ENCODE measurements at regions not wholly inside any gene's neighbourhood (a gene's known extent, or its start where the extent isn't known, plus 50 kb on each side); places are given as distances from the start of the nearest gene placed in this dataset.

DNA sequence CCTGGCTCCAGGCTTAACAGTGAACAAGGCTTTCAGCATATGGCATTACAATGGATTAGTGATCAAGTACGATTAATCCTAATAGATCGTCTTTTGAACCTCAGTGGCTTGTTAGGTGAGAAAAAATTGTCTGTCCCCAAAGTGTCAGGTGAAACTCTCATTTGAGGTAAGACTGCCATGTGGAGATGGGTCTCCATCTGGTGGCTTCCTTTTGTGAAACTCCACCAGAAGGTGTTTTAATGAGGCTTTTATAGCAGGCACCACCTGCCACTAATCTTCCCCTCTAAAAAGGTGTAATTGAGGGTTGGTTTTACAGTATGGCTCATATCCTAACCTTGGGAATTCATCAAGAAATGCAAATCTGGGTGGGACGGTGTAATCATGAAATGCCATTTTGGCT lies 471.1 kb upstream of the MPDZ start:
- intact Hi-C loops (cut with micrococcal nuclease; ENCODE audit: unreplicated experiment), result no loop called here
- Histone ChIP-seq H3K4me1 (ENCODE audit: insufficient read depth, low read length, poor library complexity, severe bottlenecking) (no peaks in the 10 kb centered on the region), H3K27me3 (replicated peaks; ENCODE audit: insufficient read depth, low read depth, low read length, poor library complexity) (no peaks in the 10 kb centered on the region), H3K36me3 (ENCODE audit: insufficient read depth, low read length, poor library complexity, severe bottlenecking) (no peaks in the 10 kb centered on the region), H3K9me3 (ENCODE audit: low read depth, low read length, poor library complexity, severe bottlenecking) (no peaks in the 10 kb centered on the region), H3K4me3 (ENCODE audit: low read depth, low read length, poor library complexity, severe bottlenecking) (no peak overlapping the region), H3K27ac (ENCODE audit: low read depth, low read length, poor library complexity, severe bottlenecking) (no peak overlapping the region)
- ChIA-PET CTCF (no interaction called here), POLR2A (ENCODE audit: low non-redundant PET) (no interaction called here)
- no peak for TF ChIP-seq EZH2 (IDR thresholded peaks at IDR 0.05; ENCODE audit: borderline replicate concordance, low read depth, low read length, poor library complexity, severe bottlenecking)
- TF ChIP-seq, protein P1, sequence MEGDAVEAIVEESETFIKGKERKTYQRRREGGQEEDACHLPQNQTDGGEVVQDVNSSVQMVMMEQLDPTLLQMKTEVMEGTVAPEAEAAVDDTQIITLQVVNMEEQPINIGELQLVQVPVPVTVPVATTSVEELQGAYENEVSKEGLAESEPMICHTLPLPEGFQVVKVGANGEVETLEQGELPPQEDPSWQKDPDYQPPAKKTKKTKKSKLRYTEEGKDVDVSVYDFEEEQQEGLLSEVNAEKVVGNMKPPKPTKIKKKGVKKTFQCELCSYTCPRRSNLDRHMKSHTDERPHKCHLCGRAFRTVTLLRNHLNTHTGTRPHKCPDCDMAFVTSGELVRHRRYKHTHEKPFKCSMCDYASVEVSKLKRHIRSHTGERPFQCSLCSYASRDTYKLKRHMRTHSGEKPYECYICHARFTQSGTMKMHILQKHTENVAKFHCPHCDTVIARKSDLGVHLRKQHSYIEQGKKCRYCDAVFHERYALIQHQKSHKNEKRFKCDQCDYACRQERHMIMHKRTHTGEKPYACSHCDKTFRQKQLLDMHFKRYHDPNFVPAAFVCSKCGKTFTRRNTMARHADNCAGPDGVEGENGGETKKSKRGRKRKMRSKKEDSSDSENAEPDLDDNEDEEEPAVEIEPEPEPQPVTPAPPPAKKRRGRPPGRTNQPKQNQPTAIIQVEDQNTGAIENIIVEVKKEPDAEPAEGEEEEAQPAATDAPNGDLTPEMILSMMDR (conservative IDR thresholded peaks at IDR 0.05; ENCODE audit: low read depth, low read length), result no peak
- DNase-seq (ENCODE audit: low spot score), result no peak
- BruUV-seq (replicated peaks), result no TSS peak

DNA sequence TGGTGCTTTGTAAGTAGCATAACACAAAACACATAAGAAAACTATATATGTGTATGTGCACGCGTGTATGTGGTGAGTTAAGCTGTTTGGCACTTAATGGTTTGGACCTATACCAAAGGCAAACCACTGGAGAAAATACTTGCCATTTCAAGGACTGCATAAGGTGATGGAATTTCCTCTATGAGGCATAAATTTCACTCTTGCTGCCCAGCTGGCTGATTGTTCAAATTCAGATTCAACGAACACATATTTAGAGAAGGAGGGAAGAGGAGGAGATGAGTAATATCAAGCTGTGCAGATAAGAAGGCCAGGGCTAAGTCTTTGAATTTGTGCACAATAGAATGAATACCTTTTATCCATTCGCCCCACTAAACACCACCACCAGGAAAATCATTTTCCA lies 470.6 kb upstream of the MPDZ start:
- CTCF ChIA-PET, result no interaction called here
- no peak overlapping the region for H3K27ac ChIP-seq (ENCODE audit: low read depth, low read length, poor library complexity, severe bottlenecking)
- POLR2A ChIA-PET (ENCODE audit: low non-redundant PET), result no interaction called here
- H3K36me3 ChIP-seq (ENCODE audit: insufficient read depth, low read length, poor library complexity, severe bottlenecking), result no peaks in the 10 kb centered on the region
- no TSS peak for BruUV-seq (replicated peaks)
- intact Hi-C loops (cut with micrococcal nuclease; ENCODE audit: unreplicated experiment), result no loop called here
- H3K27me3 ChIP-seq (replicated peaks; ENCODE audit: insufficient read depth, low read depth, low read length, poor library complexity), result no peaks in the 10 kb centered on the region
- H3K4me3 ChIP-seq (ENCODE audit: low read depth, low read length, poor library complexity, severe bottlenecking), result no peak overlapping the region
- DNase-seq (ENCODE audit: low spot score), result no peak
- H3K9me3 ChIP-seq (ENCODE audit: low read depth, low read length, poor library complexity, severe bottlenecking), result no peaks in the 10 kb centered on the region
- no peaks in the 10 kb centered on the region for H3K4me1 ChIP-seq (ENCODE audit: insufficient read depth, low read length, poor library complexity, severe bottlenecking)
- TF ChIP-seq EZH2 (IDR thresholded peaks at IDR 0.05; ENCODE audit: borderline replicate concordance, low read depth, low read length, poor library complexity, severe bottlenecking), result no peak
- TF ChIP-seq, protein P1 (conservative IDR thresholded peaks at IDR 0.05; ENCODE audit: low read depth, low read length), result no peak

DNA sequence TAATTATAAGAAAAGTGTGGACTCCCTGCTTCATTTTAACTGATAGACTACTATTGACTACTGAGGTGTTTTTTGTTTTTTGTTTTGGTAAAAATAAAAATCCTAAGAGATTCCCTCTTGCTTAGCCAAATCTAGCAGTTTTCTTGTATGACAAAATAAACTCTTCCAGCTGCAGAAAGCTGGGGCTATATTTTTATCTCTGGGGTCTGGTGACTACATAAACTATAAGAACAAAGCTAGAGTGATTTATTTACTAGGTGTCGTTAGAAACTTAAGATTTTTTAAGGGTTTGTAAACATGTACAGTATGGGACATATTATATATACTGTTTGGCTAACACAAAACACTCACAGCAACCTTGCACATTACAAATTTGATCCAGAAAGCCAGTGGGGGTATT lies 467.4 kb upstream of the MPDZ start:
- POLR2A ChIA-PET (ENCODE audit: low non-redundant PET), result no interaction called here
- no peak overlapping the region for H3K27ac ChIP-seq (ENCODE audit: low read depth, low read length, poor library complexity, severe bottlenecking)
- no peaks in the 10 kb centered on the region for H3K4me1 ChIP-seq (ENCODE audit: insufficient read depth, low read length, poor library complexity, severe bottlenecking)
- H3K9me3 ChIP-seq (ENCODE audit: low read depth, low read length, poor library complexity, severe bottlenecking), result no peaks in the 10 kb centered on the region
- DNase-seq (ENCODE audit: low spot score), result no peak
- intact Hi-C loops (cut with micrococcal nuclease; ENCODE audit: unreplicated experiment), result no loop called here
- no peaks in the 10 kb centered on the region for H3K27me3 ChIP-seq (replicated peaks; ENCODE audit: insufficient read depth, low read depth, low read length, poor library complexity)
- H3K4me3 ChIP-seq (ENCODE audit: low read depth, low read length, poor library complexity, severe bottlenecking), result no peak overlapping the region
- no TSS peak for BruUV-seq (replicated peaks)
- CTCF ChIA-PET, result no interaction called here
- H3K36me3 ChIP-seq (ENCODE audit: insufficient read depth, low read length, poor library complexity, severe bottlenecking), result no peaks in the 10 kb centered on the region
- no peak for TF ChIP-seq EZH2 (IDR thresholded peaks at IDR 0.05; ENCODE audit: borderline replicate concordance, low read depth, low read length, poor library complexity, severe bottlenecking)
- TF ChIP-seq, protein P1 (conservative IDR thresholded peaks at IDR 0.05; ENCODE audit: low read depth, low read length), result no peak

Measured in A673 (cell line).